ENCODE measurements at regions not wholly inside any gene's neighbourhood (a gene's known extent, or its start where the extent isn't known, plus 50 kb on each side); places are given as distances from the start of the nearest gene placed in this dataset.
"Not testable (repeated sequence)": the region's sequence is repeated elsewhere in the genome, so short reads cannot be mapped to it uniquely, and the experiment has no call there.

- no peak for TF ChIP-seq CTCF (IDR thresholded peaks at IDR 0.05; ENCODE audit: low read depth, low read length)
- no peak overlapping the region for H3K4me3 ChIP-seq (ENCODE audit: low read depth, low read length)
Observed at GRCh38 chr7:68873616-68874015, 724.7 kb upstream of the AUTS2 start.

- no peak overlapping the region for H3K4me3 ChIP-seq (ENCODE audit: low read depth, low read length)
- TF ChIP-seq CTCF (IDR thresholded peaks at IDR 0.05; ENCODE audit: low read depth, low read length), result no peak
Observed at GRCh38 chr7:68875857-68876256, 722.4 kb upstream of the AUTS2 start.

GRCh38 chr7:68887116-68887515, 711.2 kb upstream of the AUTS2 start:
- H3K4me3 ChIP-seq (ENCODE audit: low read depth, low read length), result not testable (repeated sequence)

- TF ChIP-seq CTCF (IDR thresholded peaks at IDR 0.05; ENCODE audit: low read depth, low read length), result no peak
- H3K4me3 ChIP-seq (ENCODE audit: low read depth, low read length), result no peak overlapping the region
Observed at GRCh38 chr7:68888971-68889385, 709.3 kb upstream of the AUTS2 start.

DNA sequence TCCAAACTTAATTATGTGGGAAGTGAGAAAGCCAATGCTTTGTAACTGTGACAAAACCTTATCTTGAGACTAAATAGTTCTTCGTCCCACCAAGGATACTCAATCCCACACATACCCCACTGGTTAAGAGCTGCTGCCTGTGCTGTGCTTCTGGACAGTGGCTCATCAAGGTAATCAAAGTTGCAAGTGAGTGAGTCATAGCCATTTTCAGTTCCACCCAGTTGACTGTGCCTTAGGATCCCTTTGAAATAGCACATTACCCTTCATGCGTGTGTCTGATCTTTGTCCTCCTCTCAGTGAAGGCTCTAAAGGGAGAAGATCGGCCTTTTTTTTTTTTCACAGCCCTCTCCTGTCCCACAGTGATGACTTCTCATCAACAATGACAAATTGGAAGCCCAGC, 706.0 kb upstream of the AUTS2 start:
- TF ChIP-seq CTCF (IDR thresholded peaks at IDR 0.05; ENCODE audit: low read depth, low read length), result no peak
- no peak overlapping the region for H3K4me3 ChIP-seq (ENCODE audit: low read depth, low read length)

GRCh38 chr7:68893411-68893810, 704.9 kb upstream of the AUTS2 start:
- no peak for TF ChIP-seq CTCF (IDR thresholded peaks at IDR 0.05; ENCODE audit: low read depth, low read length)
- no peak overlapping the region for H3K4me3 ChIP-seq (ENCODE audit: low read depth, low read length)

- not testable (repeated sequence) for H3K4me3 ChIP-seq (ENCODE audit: low read depth, low read length)
Observed at GRCh38 chr7:68899156-68899555, 699.1 kb upstream of the AUTS2 start.

GRCh38 chr7:68900096-68900495, 698.2 kb upstream of the AUTS2 start:
- TF ChIP-seq CTCF (IDR thresholded peaks at IDR 0.05; ENCODE audit: low read depth, low read length), result no peak

GRCh38 chr7:68904630-68905029, 693.6 kb upstream of the AUTS2 start:
- no peak for TF ChIP-seq CTCF (IDR thresholded peaks at IDR 0.05; ENCODE audit: low read depth, low read length)
- no peak overlapping the region for H3K4me3 ChIP-seq (ENCODE audit: low read depth, low read length)

More at GRCh38 chr7:68900096-68900495, 698.2 kb upstream of the AUTS2 start:
- no peak overlapping the region for H3K4me3 ChIP-seq (ENCODE audit: low read depth, low read length)
